ENCODE measurements at regions not wholly inside any gene's neighbourhood (a gene's known extent, or its start where the extent isn't known, plus 50 kb on each side); places are given as distances from the start of the nearest gene placed in this dataset.

DNA sequence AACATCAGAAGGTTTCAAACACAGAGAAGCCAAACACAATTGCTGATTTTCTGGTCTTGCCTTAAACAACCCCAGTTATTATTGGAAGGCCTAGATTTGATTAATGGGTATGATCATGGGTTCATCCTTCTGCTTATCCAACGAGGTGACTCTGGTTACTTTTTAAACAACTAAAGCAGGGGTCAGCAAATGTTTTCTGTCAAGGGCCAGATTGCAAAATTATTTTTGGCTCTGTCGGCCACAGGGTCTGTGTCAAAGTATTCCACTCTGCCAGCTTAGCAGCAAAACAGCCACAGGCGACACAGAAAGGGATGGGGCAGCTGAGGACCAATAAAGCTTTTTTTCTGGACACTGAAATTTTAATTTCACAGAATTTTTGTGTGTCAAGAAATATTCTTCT, 249.1 kb upstream of the STS start:
- intact Hi-C loops (cut with DNase I), result no loop called here
- DNase-seq (no peak), ATAC-seq (no peak), FAIRE-seq (no peak)
- Histone ChIP-seq H3K4me3 (no peak overlapping the region), H3K27ac (no peak overlapping the region), H3K27me3 (no peaks in the 10 kb centered on the region), H3K4me1 (peaks cover 0 to 4% (median 0%) of the 10 kb centered on the region in 3 donors), H3K36me3 (no peaks in the 10 kb centered on the region), H3K9me3 (no peaks in the 10 kb centered on the region)
- TF ChIP-seq CTCF (IDR thresholded peaks at IDR 0.05), result no peak
- 40 to 45% methylated on average over 3 of the region's 3 CpGs for WGBS, 2 donors

DNA sequence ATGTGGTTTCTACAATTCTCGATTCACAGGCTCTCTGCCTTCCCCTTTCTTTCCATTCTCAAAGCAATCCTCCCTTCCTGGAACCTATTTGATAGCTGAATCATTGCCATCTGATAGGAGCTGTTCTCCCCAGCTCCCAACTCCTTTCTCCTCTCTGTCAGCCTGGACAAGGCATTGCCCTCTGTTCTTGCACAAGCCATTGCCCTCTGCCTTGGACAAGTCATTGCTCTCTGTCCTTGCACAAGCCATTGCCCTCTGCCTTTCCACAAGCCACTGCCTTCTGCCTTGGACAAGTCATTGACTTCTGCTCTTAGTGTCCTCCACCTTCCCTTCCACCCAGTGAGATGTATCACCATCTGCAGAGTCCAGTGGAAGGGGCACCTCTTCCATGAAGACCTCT, 256.1 kb upstream of the STS start:
- intact Hi-C loops (cut with DNase I), result no loop called here
- WGBS, 2 donors, result 88 to 98% methylated on average over 1 of the region's 1 CpG

GRCh38 chrX:6890544-6891261, 256.8 kb upstream of the STS start:
- Histone ChIP-seq H3K4me1 (peaks cover 0 to 2% (median 0%) of the 10 kb centered on the region in 3 donors), H3K4me3 (no peak overlapping the region), H3K9me3 (no peaks in the 10 kb centered on the region), H3K27me3 (no peaks in the 10 kb centered on the region), H3K36me3 (no peaks in the 10 kb centered on the region), H3K27ac (no peak overlapping the region)
- WGBS, 2 donors, result 87 to 94% methylated on average over 3 of the region's 3 CpGs
- intact Hi-C loops (cut with DNase I), result no loop called here
- DNase-seq, result no peak
- ATAC-seq, result no peak
- FAIRE-seq, result no peak
- no peak for TF ChIP-seq CTCF (IDR thresholded peaks at IDR 0.05)

More for the DNA sequence above, 256.1 kb upstream of the STS start:
- ATAC-seq (no peak), DNase-seq (no peak), FAIRE-seq (no peak)
- no peak for TF ChIP-seq CTCF (IDR thresholded peaks at IDR 0.05)
- H3K27me3 ChIP-seq, result no peaks in the 10 kb centered on the region
- H3K4me3 ChIP-seq, result no peak overlapping the region
- H3K9me3 ChIP-seq, result no peaks in the 10 kb centered on the region
- H3K4me1 ChIP-seq, result no peaks in the 10 kb centered on the region
- H3K27ac ChIP-seq, result no peak overlapping the region
- H3K36me3 ChIP-seq, result no peaks in the 10 kb centered on the region

- ATAC-seq (no peak), FAIRE-seq (peak; percentile 72), DNase-seq (no peak)
- H3K4me3 ChIP-seq, result no peak overlapping the region
- no peak for TF ChIP-seq CTCF (IDR thresholded peaks at IDR 0.05)
- WGBS, 2 donors, result 31 to 44% methylated on average over 2 of the region's 2 CpGs
- H3K27me3 ChIP-seq, result no peaks in the 10 kb centered on the region
- H3K9me3 ChIP-seq, result no peaks in the 10 kb centered on the region
- no peaks in the 10 kb centered on the region for H3K36me3 ChIP-seq
- intact Hi-C loops (cut with DNase I), result no loop called here
- no peak overlapping the region for H3K27ac ChIP-seq
- peaks cover 0 to 2% (median 0%) of the 10 kb centered on the region in 3 donors for H3K4me1 ChIP-seq
These were observed 261.6 kb upstream of the STS start for GRCh38 chrX:6885909-6886308.

DNA sequence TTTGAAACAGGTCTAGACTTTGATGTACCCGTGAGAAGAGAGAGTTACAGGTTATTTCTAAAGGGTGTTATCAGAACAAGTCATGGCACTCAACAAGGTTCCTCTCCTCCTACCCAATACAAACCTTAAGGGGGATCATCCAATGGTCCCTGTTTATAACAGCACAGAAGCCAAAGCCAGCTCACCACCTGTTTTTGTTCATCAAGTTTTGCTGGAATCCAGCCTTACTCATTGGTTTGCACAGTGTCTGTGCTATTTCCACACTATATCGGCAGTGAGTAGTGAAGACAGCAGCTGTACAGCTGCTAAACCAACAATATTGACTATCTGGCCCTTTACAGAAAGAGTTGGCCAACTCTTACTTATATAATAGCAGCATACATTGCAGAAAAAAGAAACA, 262.1 kb upstream of the STS start:
- ATAC-seq (no peak), DNase-seq (no peak), FAIRE-seq (no peak)
- H3K9me3 ChIP-seq, result no peaks in the 10 kb centered on the region
- H3K27me3 ChIP-seq, result no peaks in the 10 kb centered on the region
- no peak overlapping the region for H3K27ac ChIP-seq
- 48 to 55% methylated on average over 2 of the region's 2 CpGs for WGBS, 2 donors
- no peak overlapping the region for H3K4me3 ChIP-seq
- intact Hi-C loops (cut with DNase I), result no loop called here
- no peak for TF ChIP-seq CTCF (IDR thresholded peaks at IDR 0.05)
- peaks cover 0 to 2% (median 0%) of the 10 kb centered on the region in 3 donors for H3K4me1 ChIP-seq
- no peaks in the 10 kb centered on the region for H3K36me3 ChIP-seq

Data from pancreas (tissue), 10 donors.